Panc1 (cell line): ENCODE measurements at regions not wholly inside any gene's neighbourhood (a gene's known extent, or its start where the extent isn't known, plus 50 kb on each side); places are given as distances from the start of the nearest gene placed in this dataset.

Source experiments
- ATAC-seq: fragments of 200-7000 bp; cut with Tn5 transposase; 2 replicates; pipeline ENCODE4 v1.9.1; 2020; ENCODE audit warnings: mild to moderate bottlenecking, moderate library complexity
- BruUV-seq: library from RNA; stranded (reverse); fragments of 400-500 nt; replicated peaks from 2 replicates; lab custom pipeline; 2021; lab: Mats Ljungman, UMichigan
- CTCF ChIA-PET: fragments of 300-600 bp; sonication (Branson Sonifier 250); formaldehyde crosslinking; loops from one replicate; lab custom pipeline; 2022; ENCODE audit warnings: antibody characterized with exemption; lab: Charles Lee
- POLR2A ChIA-PET: fragments of 300-600 bp; sonication (Branson Sonifier 250); formaldehyde crosslinking; loops from one replicate; lab custom pipeline; 2022; ENCODE audit warnings: antibody characterized with exemption; lab: Charles Lee
- DNase-seq: peaks from one replicate; pipeline ENCODE4 v3.0.0-alpha.2; 2010; ENCODE audit warnings: low read depth, low spot score
- H3K27ac ChIP-seq: 2 replicates; pipeline ENCODE4 v1.5.1; 2011; ENCODE audit warnings: mild to moderate bottlenecking, low read length, inconsistent platforms
- H3K27me3 ChIP-seq: fragments of 200-500 bp; sonication (Bioruptor generic); 2 replicates; pipeline ENCODE4 v1.6.0; 2014; ENCODE audit warnings: low read length, inconsistent platforms; ENCODE audit not compliant: control insufficient read depth, insufficient read depth
- H3K36me3 ChIP-seq: fragments of 200-500 bp; sonication (Bioruptor generic); 2 replicates; pipeline ENCODE4 v1.5.1; 2014; ENCODE audit warnings: inconsistent platforms, mild to moderate bottlenecking, low read length, moderate library complexity; ENCODE audit not compliant: control insufficient read depth, insufficient read depth
- H3K4me1 ChIP-seq: 2 replicates; pipeline ENCODE4 v1.5.1; 2011; ENCODE audit warnings: inconsistent platforms, mild to moderate bottlenecking, low read length, moderate library complexity; ENCODE audit not compliant: control insufficient read depth, insufficient read depth
- H3K4me3 ChIP-seq, 2 experiments: 2 replicates each; pipeline ENCODE4 v1.5.1; 2011 to 2012; ENCODE audit warnings: low read depth in 2 of 2, low read length in 2 of 2, mild to moderate bottlenecking in 2 of 2, inconsistent platforms in 1 of 2, moderate library complexity in 1 of 2
- H3K9me3 ChIP-seq: fragments of 200-500 bp; sonication (Bioruptor generic); 2 replicates; pipeline ENCODE4 v1.5.1; 2014; ENCODE audit warnings: low read depth, mild to moderate bottlenecking, inconsistent platforms, low read length, moderate library complexity; ENCODE audit not compliant: control insufficient read depth, insufficient read depth
- CTCF ChIP-seq: fragments of 450-650 bp; IDR thresholded peaks from 2 replicates; pipeline ENCODE4 v1.5.1; 2017; ENCODE audit warnings: mild to moderate bottlenecking
- POLR2AphosphoS5 ChIP-seq: IDR thresholded peaks from 2 replicates; pipeline ENCODE4 v1.6.1; 2012; ENCODE audit warnings: mild to moderate bottlenecking, low read depth, low read length, moderate library complexity
- REST ChIP-seq, 2 experiments: IDR thresholded peaks; 2 replicates each; pipeline ENCODE4 v1.6.1; 2011 to 2012; ENCODE audit warnings: low read depth in 2 of 2, control low read depth in 1 of 2, low read length in 1 of 2, mild to moderate bottlenecking in 1 of 2, moderate library complexity in 1 of 2; ENCODE audit not compliant: insufficient read depth in 1 of 2
- SIN3A ChIP-seq: IDR thresholded peaks from 2 replicates; pipeline ENCODE4 v1.6.1; 2012; ENCODE audit warnings: low read depth, mild to moderate bottlenecking, low read length, moderate library complexity, borderline replicate concordance; ENCODE audit not compliant: insufficient read depth
- TCF7L2 ChIP-seq: IDR thresholded peaks from 2 replicates; pipeline ENCODE4 v1.6.1; 2011; ENCODE audit warnings: mild to moderate bottlenecking, low read depth, low read length, inconsistent platforms
- in situ Hi-C: cut with HindIII; loops from 2 replicates; pipeline ENCODE4 v1.10.0; 2016; ENCODE audit warnings: low sequenced_read_pairs, low pct_unique_long_range_greater_than_20kb
- intact Hi-C: fragments of 100-400 bp; cut with micrococcal nuclease; formaldehyde crosslinking; loops from one replicate; pipeline ENCODE4 v1.10.0; 2022; ENCODE audit not compliant: unreplicated experiment

GRCh38 chr14:98819132-98819866 is 452.7 kb downstream of the BCL11B start:
- Histone ChIP-seq H3K9me3 (no peaks in the 10 kb centered on the region), H3K36me3 (no peaks in the 10 kb centered on the region), H3K27ac (no peak overlapping the region), H3K27me3 (peaks cover under 1% of the 10 kb centered on the region; the same call in 1 of the 2 replicates), H3K4me1 (no peaks in the 10 kb centered on the region), H3K4me3 (no peak overlapping the region)
- BruUV-seq, result no TSS peak
- ChIA-PET POLR2A (no interaction called here), CTCF (no interaction called here)
- ATAC-seq, result no peak
- in situ Hi-C loops (no loop called here), intact Hi-C loops (no loop called here)
- TF ChIP-seq SIN3A, result no peak
- TF ChIP-seq CTCF, result no peak
- TF ChIP-seq POLR2AphosphoS5, result no peak
- TF ChIP-seq TCF7L2, result no peak
- no peak for TF ChIP-seq REST (IDR thresholded peaks at IDR 0.05; ENCODE audit: insufficient read depth in 1 of 2, low read depth in 2 of 2, low read length in 1 of 2)
- DNase-seq, result no peak

- TF ChIP-seq TCF7L2, result no peak
- no peak for TF ChIP-seq REST (IDR thresholded peaks at IDR 0.05; ENCODE audit: insufficient read depth in 1 of 2, low read depth in 2 of 2, low read length in 1 of 2)
- no peak for TF ChIP-seq SIN3A
- no peak for TF ChIP-seq CTCF
- TF ChIP-seq POLR2AphosphoS5, result no peak
- no TSS peak for BruUV-seq
- no peak overlapping the region for H3K4me3 ChIP-seq
- POLR2A ChIA-PET, result no interaction called here
- CTCF ChIA-PET, result no interaction called here
- no peak overlapping the region for H3K27ac ChIP-seq
- DNase-seq (no peak), ATAC-seq (no peak)
- H3K36me3 ChIP-seq, result no peaks in the 10 kb centered on the region
- H3K27me3 ChIP-seq, result peaks cover 2% of the 10 kb centered on the region; the same call in 1 of the 2 replicates
- no peaks in the 10 kb centered on the region for H3K9me3 ChIP-seq
- intact Hi-C loops (no loop called here), in situ Hi-C loops (no loop called here)
- no peaks in the 10 kb centered on the region for H3K4me1 ChIP-seq
Measured at GRCh38 chr14:98819867-98820206, 452.2 kb downstream of the BCL11B start.
